H1 (cell line): ENCODE measurements at regions not wholly inside any gene's neighbourhood (a gene's known extent, or its start where the extent isn't known, plus 50 kb on each side); places are given as distances from the start of the nearest gene placed in this dataset.

Source experiments
- CTCF ChIA-PET: fragments of 300-600 bp; sonication (Branson Sonifier 250); formaldehyde crosslinking; loops from one replicate; lab custom pipeline; 2021; ENCODE audit not compliant: partially characterized antibody; lab: Charles Lee
- POLR2A ChIA-PET: fragments of 300-600 bp; sonication (Branson Sonifier 250); formaldehyde crosslinking; loops from one replicate; lab custom pipeline; 2021; ENCODE audit warnings: inconsistent platforms; ENCODE audit not compliant: partially characterized antibody; lab: Charles Lee
- DNase-seq, 2 experiments: peaks; one replicate each; pipeline versions ENCODE4 v3.0.0 to v3.0.0-alpha.2; 2010 to 2022; ENCODE audit warnings: low spot score in 2 of 2, low read depth in 1 of 2, mixed read lengths in 1 of 2
- FAIRE-seq: peaks from 2 replicates; lab custom pipeline; 2011; peaks lifted over from hg19 to GRCh38; lab: Jason Lieb, UNC
- H2AFZ ChIP-seq: 2 replicates; pipeline ENCODE4 v1.8.1; 2012; ENCODE audit warnings: low read length, inconsistent platforms
- H2AK5ac ChIP-seq: 2 replicates; pipeline ENCODE4 v1.6.1; 2013; ENCODE audit warnings: low read depth, low read length
- H2BK120ac ChIP-seq: replicated peaks from 2 replicates; pipeline ENCODE3; 2013; ENCODE audit warnings: low read depth, low read length, inconsistent platforms
- H2BK12ac ChIP-seq: 2 replicates; pipeline ENCODE4 v1.6.1; 2013; ENCODE audit warnings: low read depth, low read length
- H2BK15ac ChIP-seq: 2 replicates; pipeline ENCODE4 v1.6.1; 2013; ENCODE audit warnings: low read length
- H2BK20ac ChIP-seq: 2 replicates; pipeline ENCODE4 v1.6.1; 2013; ENCODE audit warnings: low read length
- H2BK5ac ChIP-seq: 2 replicates; pipeline ENCODE4 v1.6.1; 2013; ENCODE audit warnings: low read depth, low read length
- H3K14ac ChIP-seq: 2 replicates; pipeline ENCODE4 v1.6.1; 2013; ENCODE audit warnings: inconsistent platforms; ENCODE audit not compliant: insufficient read length
- H3K18ac ChIP-seq: 2 replicates; pipeline ENCODE4 v1.6.1; 2013; ENCODE audit warnings: low read length; ENCODE audit errors: extremely low read depth
- H3K23ac ChIP-seq: 2 replicates; pipeline ENCODE4 v1.6.1; 2013; ENCODE audit warnings: inconsistent platforms; ENCODE audit not compliant: insufficient read length
- H3K23me2 ChIP-seq: 2 replicates; pipeline ENCODE4 v1.6.1; 2013; ENCODE audit warnings: low read depth, low read length
- H3K27ac ChIP-seq: 2 replicates; pipeline ENCODE4 v1.6.1; 2011; ENCODE audit warnings: low read depth, low read length, inconsistent platforms
- H3K27me3 ChIP-seq, 4 experiments: replicated peaks in 1 of 4; 1 replicate in 1 of 4; 2 replicates in 3 of 4; pipeline versions ENCODE4 v1.6.1 to v1.8.1; 2011 to 2013; ENCODE audit warnings: low read length in 3 of 4, mild to moderate bottlenecking in 3 of 4, inconsistent platforms in 2 of 4, mixed read lengths in 2 of 4, moderate library complexity in 1 of 4; ENCODE audit not compliant: control insufficient read depth in 3 of 4, insufficient read depth in 3 of 4; ENCODE audit errors: extremely low read depth in 1 of 4
- H3K36me3 ChIP-seq, 4 experiments: 2 replicates each; pipeline versions ENCODE4 v1.6.1 to v1.8.1; 2011 to 2013; ENCODE audit warnings: mild to moderate bottlenecking in 4 of 4, low read length in 3 of 4, moderate library complexity in 2 of 4, control low read depth in 1 of 4, inconsistent platforms in 1 of 4; ENCODE audit not compliant: insufficient read depth in 4 of 4, control insufficient read depth in 2 of 4
- H3K4ac ChIP-seq: replicated peaks from 2 replicates; pipeline ENCODE3; 2013; ENCODE audit warnings: low read length, low read depth, mixed read lengths, inconsistent platforms; ENCODE audit not compliant: insufficient read length
- H3K4me1 ChIP-seq, 4 experiments: replicated peaks in 1 of 4; 1 replicate in 1 of 4; 2 replicates in 3 of 4; pipeline versions ENCODE4 v1.6.1 to v1.8.1; 2011 to 2013; ENCODE audit warnings: low read length in 3 of 4, inconsistent platforms in 2 of 4, mixed read lengths in 1 of 4; ENCODE audit not compliant: insufficient read depth in 4 of 4, control insufficient read depth in 3 of 4
- H3K4me2 ChIP-seq, 2 experiments: 2 replicates each; pipeline versions ENCODE4 v1.6.1 to v1.8.1; 2011 to 2013; ENCODE audit warnings: low read depth in 2 of 2, low read length in 2 of 2, control low read depth in 1 of 2, inconsistent platforms in 1 of 2, mild to moderate bottlenecking in 1 of 2; ENCODE audit not compliant: insufficient read depth in 1 of 2
- H3K4me3 ChIP-seq, 4 experiments: fragments of 200-600, 300-600 bp in 1 of 4; sonication (generic), shearing (Covaris generic), sonication (Bioruptor Twin) in 1 of 4; 2 replicates each; pipeline versions ENCODE4 v1.5.1 to v1.8.1; 2011 to 2016; ENCODE audit warnings: low read length in 4 of 4, low read depth in 3 of 4, control low read depth in 2 of 4, inconsistent platforms in 2 of 4, mild to moderate bottlenecking in 2 of 4, mixed read lengths in 1 of 4, moderate library complexity in 1 of 4; ENCODE audit not compliant: insufficient read depth in 2 of 4; ENCODE audit errors: extremely low read depth in 1 of 4
- H3K56ac ChIP-seq: replicated peaks from 2 replicates; pipeline ENCODE3; 2013; ENCODE audit warnings: low read depth, mild to moderate bottlenecking, mixed read lengths, low read length, inconsistent platforms; ENCODE audit not compliant: insufficient read length
- H3K79me1 ChIP-seq: 2 replicates; pipeline ENCODE4 v1.6.1; 2013; ENCODE audit warnings: low read depth, low read length, control low read depth
- H3K79me2 ChIP-seq, 2 experiments: 2 replicates each; pipeline versions ENCODE4 v1.6.1 to v1.8.1; 2012 to 2013; ENCODE audit warnings: low read length in 2 of 2, mild to moderate bottlenecking in 2 of 2, inconsistent platforms in 1 of 2; ENCODE audit not compliant: insufficient read depth in 2 of 2, control insufficient read depth in 1 of 2
- H3K9ac ChIP-seq, 4 experiments: replicated peaks in 1 of 4; 1 replicate in 1 of 4; 2 replicates in 3 of 4; pipeline versions ENCODE4 v1.6.1 to v1.8.1; 2011 to 2013; ENCODE audit warnings: low read depth in 3 of 4, low read length in 3 of 4, control low read depth in 2 of 4, mild to moderate bottlenecking in 2 of 4, moderate library complexity in 2 of 4, inconsistent platforms in 1 of 4; ENCODE audit errors: extremely low read depth in 1 of 4
- H3K9me3 ChIP-seq, 2 experiments: 2 replicates each; pipeline versions ENCODE4 v1.6.1 to v1.8.1; 2012 to 2013; ENCODE audit warnings: mild to moderate bottlenecking in 2 of 2, moderate library complexity in 2 of 2, control low read depth in 1 of 2, inconsistent platforms in 1 of 2, low read depth in 1 of 2, low read length in 1 of 2, mixed read lengths in 1 of 2; ENCODE audit not compliant: insufficient read depth in 2 of 2
- H4K20me1 ChIP-seq, 2 experiments: replicated peaks in 1 of 2; 2 replicates each; pipeline versions ENCODE3 to v1.8.1; 2011 to 2013; ENCODE audit warnings: inconsistent platforms in 2 of 2, low read length in 2 of 2, mild to moderate bottlenecking in 1 of 2; ENCODE audit not compliant: insufficient read depth in 2 of 2, control insufficient read depth in 1 of 2
- H4K5ac ChIP-seq: 2 replicates; pipeline ENCODE4 v1.6.1; 2013; ENCODE audit warnings: low read length, low read depth, mixed read lengths, inconsistent platforms; ENCODE audit not compliant: insufficient read length
- H4K8ac ChIP-seq: 2 replicates; pipeline ENCODE4 v1.8.0; 2013; ENCODE audit warnings: mild to moderate bottlenecking, moderate library complexity, low read length, inconsistent platforms; ENCODE audit not compliant: insufficient read depth; ENCODE audit errors: extremely low read depth
- H4K91ac ChIP-seq: replicated peaks from 2 replicates; pipeline ENCODE3; 2013; ENCODE audit warnings: low read length, mixed read lengths, inconsistent platforms; ENCODE audit not compliant: insufficient read length
- ASH2L ChIP-seq: fragments of 200-600, 300-600 bp; sonication (generic); IDR thresholded peaks from one replicate; pipeline ENCODE4 v1.7.1; 2017; ENCODE audit warnings: low read length
- CBX5 ChIP-seq: fragments of 300-800, 300-1000 bp; sonication (generic); IDR thresholded peaks from 2 replicates; pipeline ENCODE4 v1.7.1; 2016; ENCODE audit warnings: antibody characterized with exemption, low read length, low read depth
- CBX8 ChIP-seq: fragments of 300-800, 300-1000 bp; sonication (generic); IDR thresholded peaks from 2 replicates; pipeline ENCODE4 v1.7.1; 2016; ENCODE audit warnings: low read depth, low read length, borderline replicate concordance
- CHD1 ChIP-seq: IDR thresholded peaks from 2 replicates; pipeline ENCODE4 v1.6.1; 2012; ENCODE audit warnings: low read depth, low read length, improper control_type of control experiment
- CHD2 ChIP-seq: IDR thresholded peaks from 2 replicates; pipeline ENCODE4 v1.6.1; 2012; ENCODE audit warnings: low read length, improper control_type of control experiment
- CREB1 ChIP-seq: IDR thresholded peaks from 2 replicates; pipeline ENCODE4 v1.6.1; 2012; ENCODE audit warnings: inconsistent platforms
- CTBP2 ChIP-seq: IDR thresholded peaks from 2 replicates; pipeline ENCODE4 v1.7.0; 2011; ENCODE audit warnings: borderline replicate concordance, mild to moderate bottlenecking, moderate library complexity, mixed read lengths, low read length; ENCODE audit not compliant: insufficient read depth, insufficient read length
- EP300 ChIP-seq, 2 experiments: IDR thresholded peaks; 1 replicate in 1 of 2; 2 replicates in 1 of 2; pipeline ENCODE4 v1.6.1; 2011 to 2012; ENCODE audit warnings: low read depth in 2 of 2, low read length in 2 of 2, mild to moderate bottlenecking in 2 of 2, borderline replicate concordance in 1 of 2, inconsistent platforms in 1 of 2, moderate library complexity in 1 of 2
- FOSL1 ChIP-seq: IDR thresholded peaks from 2 replicates; pipeline ENCODE4 v1.6.1; 2011; ENCODE audit warnings: mild to moderate bottlenecking, low read depth, low read length, moderate library complexity; ENCODE audit not compliant: insufficient read depth
- HDAC6 ChIP-seq: IDR thresholded peaks from one replicate; pipeline ENCODE4 v1.7.1; 2012; ENCODE audit warnings: low read depth, mild to moderate bottlenecking, inconsistent platforms, low read length, moderate library complexity
- KDM1A ChIP-seq: fragments of 200-600, 300-600 bp; sonication (generic); IDR thresholded peaks from 2 replicates; pipeline ENCODE4 v1.7.1; 2016; ENCODE audit warnings: mild to moderate bottlenecking, low read length, borderline replicate concordance
- NANOG ChIP-seq: IDR thresholded peaks from 2 replicates; pipeline ENCODE4 v1.6.1; 2011; ENCODE audit warnings: low read length, low read depth, mild to moderate bottlenecking, inconsistent platforms; ENCODE audit not compliant: insufficient read depth, poor library complexity, severe bottlenecking
- SIN3A ChIP-seq, 2 experiments: IDR thresholded peaks in 1 of 2; conservative IDR thresholded peaks in 1 of 2; 2 replicates each; pipeline ENCODE4 v1.6.1; 2011 to 2012; ENCODE audit warnings: low read length in 2 of 2, improper control_type of control experiment in 1 of 2, low read depth in 1 of 2, mild to moderate bottlenecking in 1 of 2
- SIRT6 ChIP-seq: IDR thresholded peaks from one replicate; pipeline ENCODE4 v1.7.1; 2012; ENCODE audit warnings: low read length, inconsistent platforms
- SIX5 ChIP-seq: IDR thresholded peaks from 2 replicates; pipeline ENCODE4 v1.6.1; 2011; ENCODE audit warnings: mild to moderate bottlenecking, low read depth, low read length
- TEAD4 ChIP-seq: IDR thresholded peaks from 2 replicates; pipeline ENCODE4 v1.6.1; 2012; ENCODE audit warnings: low read depth, low read length, inconsistent platforms, mixed read lengths

DNA sequence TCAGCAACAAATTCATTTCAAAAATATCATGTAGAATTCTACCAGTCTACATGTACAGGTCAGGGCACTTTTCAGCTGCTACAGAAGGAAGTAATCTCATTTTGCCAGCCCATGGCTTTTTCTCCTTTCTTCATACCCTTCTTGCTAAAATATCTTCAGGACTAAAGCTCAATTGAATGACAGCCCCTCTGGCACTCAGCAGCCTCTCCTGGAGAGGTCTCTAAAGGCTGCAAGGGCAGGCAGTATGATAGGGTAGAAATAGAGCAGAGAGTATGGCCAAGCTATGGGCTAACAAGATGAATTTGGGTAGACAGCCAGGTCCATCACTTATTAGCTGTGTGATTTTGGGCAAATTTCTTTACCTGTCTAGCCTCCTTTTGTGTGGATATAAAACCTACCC is 224.6 kb upstream of the RPL34 start:
- CTCF ChIA-PET = interaction anchor here (0.7 to 2.1 kb wide), 3 partner anchors 29 to 177 kb away, joined by 3 to 7 read pairs (median 5); no protein-coding TSS in a partner anchor
- H3K9me3 ChIP-seq = no peaks in the 10 kb centered on the region
- no peak for DNase-seq
- no peaks in the 10 kb centered on the region for H3K79me2 ChIP-seq
- FAIRE-seq = no peak
- no peaks in the 10 kb centered on the region; a peak in 1 of 7 replicates for H3K27me3 ChIP-seq
- H3K23ac ChIP-seq = no peak overlapping the region
- no peaks in the 10 kb centered on the region for H3K36me3 ChIP-seq
- no peak overlapping the region for H3K56ac ChIP-seq
- H3K9ac ChIP-seq = no peak overlapping the region
- no peak overlapping the region for H2BK120ac ChIP-seq
- H2BK15ac ChIP-seq = no peak overlapping the region
- H3K23me2 ChIP-seq = peaks cover 9% of the 10 kb centered on the region
- no peak overlapping the region for H3K4me3 ChIP-seq
- no peak overlapping the region for H2BK20ac ChIP-seq
- no peak overlapping the region for H2BK5ac ChIP-seq
- H3K27ac ChIP-seq = no peak overlapping the region
- peaks cover 0 to 4% (median under 1%) of the 10 kb centered on the region in 4 experiments; a peak in 1 of 7 replicates for H3K4me1 ChIP-seq
- no peak overlapping the region for H2AK5ac ChIP-seq
- H4K20me1 ChIP-seq = peaks cover 0 to 5% of the 10 kb centered on the region in 2 experiments
- H4K5ac ChIP-seq = no peak overlapping the region
- no peak overlapping the region for H3K14ac ChIP-seq
- no peak overlapping the region for H4K91ac ChIP-seq
- POLR2A ChIA-PET = interaction anchor here (0.8 kb wide), 1 partner anchor 228 kb away, joined by 3 read pairs; no protein-coding TSS in a partner anchor
- no peak overlapping the region for H4K8ac ChIP-seq
- no peaks in the 10 kb centered on the region for H3K79me1 ChIP-seq
- no peak overlapping the region for H3K18ac ChIP-seq
- no peak overlapping the region for H2AFZ ChIP-seq
- H2BK12ac ChIP-seq = no peak overlapping the region
- no peak overlapping the region for H3K4ac ChIP-seq
- no peak overlapping the region for H3K4me2 ChIP-seq
- TF ChIP-seq CREB1 (no peak), CTBP2 (no peak), ASH2L (no peak), SIX5 (no peak), TEAD4 (no peak), CBX5 (no peak), CHD1 (no peak), HDAC6 (no peak), KDM1A (no peak), NANOG (no peak), FOSL1 (no peak), SIN3A (conservative IDR thresholded peaks at IDR 0.05 in 1 of 2, IDR thresholded peaks at IDR 0.05 in 1 of 2; ENCODE audit: low read depth in 1 of 2, low read length in 2 of 2) (no peak), CHD2 (no peak), CBX8 (no peak), SIRT6 (no peak), EP300 (IDR thresholded peaks at IDR 0.05; ENCODE audit: borderline replicate concordance in 1 of 2, low read depth in 2 of 2, low read length in 2 of 2) (no peak)
